NCI-H2107 (cell line): ENCODE measurements at regions not wholly inside any gene's neighbourhood (a gene's known extent, or its start where the extent isn't known, plus 50 kb on each side); places are given as distances from the start of the nearest gene placed in this dataset.

Experiments used
- DNase-seq: peaks from one replicate; lab custom pipeline; 2025; lab: John Stamatoyannopoulos, UW

- no peak for DNase-seq
These were observed 172.5 kb upstream of the PRNP start for GRCh38 chr20:4513720-4514119.

GRCh38 chr20:4512891-4513550 is 173.2 kb upstream of the PRNP start:
- no peak for DNase-seq

GRCh38 chr20:4511776-4512175 is 174.5 kb upstream of the PRNP start:
- no peak for DNase-seq

- DNase-seq = no peak
These were observed 176.3 kb upstream of the PRNP start for GRCh38 chr20:4509825-4510522.

- DNase-seq = no peak
These were observed 177.5 kb upstream of the PRNP start for GRCh38 chr20:4508773-4509172.

GRCh38 chr20:4507288-4507719 is 179.0 kb upstream of the PRNP start:
- DNase-seq = no peak

- DNase-seq = no peak
These were observed 181.4 kb upstream of the PRNP start for GRCh38 chr20:4504814-4505213.

- DNase-seq = no peak
These were observed 183.5 kb upstream of the PRNP start for GRCh38 chr20:4502756-4503155.

- DNase-seq = no peak
These were observed 192.9 kb upstream of the PRNP start for GRCh38 chr20:4493386-4493785.

GRCh38 chr20:4491643-4492042 is 194.6 kb upstream of the PRNP start:
- no peak for DNase-seq

- DNase-seq = no peak
These were observed 195.5 kb upstream of the PRNP start for GRCh38 chr20:4490606-4491280.

GRCh38 chr20:4490045-4490444 is 196.2 kb upstream of the PRNP start:
- DNase-seq = no peak

- no peak for DNase-seq
These were observed 197.6 kb upstream of the PRNP start for GRCh38 chr20:4488407-4489339.

GRCh38 chr20:4484379-4484997 is 201.8 kb upstream of the PRNP start:
- DNase-seq = no peak

GRCh38 chr20:4483961-4484360 is 202.3 kb upstream of the PRNP start:
- no peak for DNase-seq

GRCh38 chr20:4483486-4483885 is 202.8 kb upstream of the PRNP start:
- no peak for DNase-seq

- DNase-seq = no peak
These were observed 206.2 kb upstream of the PRNP start for GRCh38 chr20:4480104-4480503.

GRCh38 chr20:4476903-4477500 is 209.3 kb upstream of the PRNP start:
- DNase-seq = no peak

GRCh38 chr20:4472906-4473305 is 213.3 kb upstream of the PRNP start:
- no peak for DNase-seq

- no peak for DNase-seq
These were observed 215.0 kb upstream of the PRNP start for GRCh38 chr20:4471221-4471620.

GRCh38 chr20:4470375-4470774 is 215.9 kb upstream of the PRNP start:
- no peak for DNase-seq
